ENCODE measurements at regions not wholly inside any gene's neighbourhood (a gene's known extent, or its start where the extent isn't known, plus 50 kb on each side); places are given as distances from the start of the nearest gene placed in this dataset.

DNA sequence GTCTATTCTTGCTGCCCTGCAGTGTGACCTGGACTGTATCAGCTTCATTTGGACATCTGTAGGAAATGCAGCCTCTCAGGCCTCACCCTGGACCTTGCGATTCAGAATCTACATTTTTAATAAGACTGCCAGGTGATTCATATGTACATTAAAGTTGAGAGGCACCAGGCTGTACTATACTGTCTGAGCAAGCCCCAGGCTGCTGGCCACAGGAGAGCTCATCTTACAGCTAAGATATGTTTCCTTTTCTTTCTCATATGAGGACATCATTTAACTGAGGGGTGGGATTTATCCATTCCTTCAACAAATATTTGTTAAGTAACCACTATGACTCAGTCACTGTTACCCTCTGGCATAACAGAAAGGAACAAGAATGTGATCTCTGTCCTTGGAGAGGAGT is 78.2 kb upstream of the GCFC2 start:
- Histone ChIP-seq H3K27me3 (no peaks in the 10 kb centered on the region), H3K9me2 (replicated peaks; ENCODE audit: insufficient read depth) (no peaks in the 10 kb centered on the region), H3K27ac (no peak overlapping the region), H3K4me2 (no peak overlapping the region), H3K4me3 (no peak overlapping the region), H4K20me1 (ENCODE audit: insufficient read depth, poor library complexity, severe bottlenecking) (no peaks in the 10 kb centered on the region), H3K9me3 (ENCODE audit: low read depth) (no peaks in the 10 kb centered on the region), H3K36me3 (replicated peaks; ENCODE audit: insufficient read depth, low read depth) (no peaks in the 10 kb centered on the region), H3K4me1 (ENCODE audit: insufficient read depth) (no peaks in the 10 kb centered on the region), H3K79me2 (no peaks in the 10 kb centered on the region), H2AFZ (no peak overlapping the region)
- DNase-seq (ENCODE audit: low spot score): no peak
- WGBS (ENCODE audit: low lambda C conversion rate, missing lambda C conversion rate): 68% methylated on average over 1 of the region's 1 CpG
- TF ChIP-seq, protein P1, sequence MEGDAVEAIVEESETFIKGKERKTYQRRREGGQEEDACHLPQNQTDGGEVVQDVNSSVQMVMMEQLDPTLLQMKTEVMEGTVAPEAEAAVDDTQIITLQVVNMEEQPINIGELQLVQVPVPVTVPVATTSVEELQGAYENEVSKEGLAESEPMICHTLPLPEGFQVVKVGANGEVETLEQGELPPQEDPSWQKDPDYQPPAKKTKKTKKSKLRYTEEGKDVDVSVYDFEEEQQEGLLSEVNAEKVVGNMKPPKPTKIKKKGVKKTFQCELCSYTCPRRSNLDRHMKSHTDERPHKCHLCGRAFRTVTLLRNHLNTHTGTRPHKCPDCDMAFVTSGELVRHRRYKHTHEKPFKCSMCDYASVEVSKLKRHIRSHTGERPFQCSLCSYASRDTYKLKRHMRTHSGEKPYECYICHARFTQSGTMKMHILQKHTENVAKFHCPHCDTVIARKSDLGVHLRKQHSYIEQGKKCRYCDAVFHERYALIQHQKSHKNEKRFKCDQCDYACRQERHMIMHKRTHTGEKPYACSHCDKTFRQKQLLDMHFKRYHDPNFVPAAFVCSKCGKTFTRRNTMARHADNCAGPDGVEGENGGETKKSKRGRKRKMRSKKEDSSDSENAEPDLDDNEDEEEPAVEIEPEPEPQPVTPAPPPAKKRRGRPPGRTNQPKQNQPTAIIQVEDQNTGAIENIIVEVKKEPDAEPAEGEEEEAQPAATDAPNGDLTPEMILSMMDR (IDR thresholded peaks at IDR 0.05; ENCODE audit: poor library complexity): no peak
- TF ChIP-seq EZH2 (IDR thresholded peaks at IDR 0.05; ENCODE audit: borderline replicate concordance) (no peak), EZH2phosphoT487 (IDR thresholded peaks at IDR 0.05; ENCODE audit: low read depth, severe bottlenecking, unreplicated experiment) (no peak)

DNA sequence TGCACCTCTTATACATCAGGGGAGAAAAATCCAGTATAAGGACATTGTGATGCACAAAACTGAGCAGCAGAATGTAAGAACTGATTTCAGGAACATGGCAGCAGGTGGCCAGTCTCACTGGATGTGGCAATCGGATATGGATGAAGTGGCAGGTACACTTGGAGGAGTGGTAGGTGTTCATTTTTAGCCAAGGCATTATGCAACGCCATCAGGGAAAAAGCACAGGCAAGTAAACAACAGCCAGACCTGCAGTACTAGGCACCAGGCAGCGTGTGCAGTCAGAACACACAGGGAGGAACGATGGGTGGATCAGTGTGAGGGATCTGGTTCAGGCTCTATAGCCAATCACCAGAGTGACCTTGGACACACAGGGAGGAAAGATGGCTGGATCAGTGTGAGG is 77.4 kb upstream of the GCFC2 start:
- no peaks in the 10 kb centered on the region for H4K20me1 ChIP-seq (ENCODE audit: insufficient read depth, poor library complexity, severe bottlenecking)
- WGBS (ENCODE audit: low lambda C conversion rate, missing lambda C conversion rate): 79% methylated on average over 4 of the region's 4 CpGs
- no peak overlapping the region for H3K4me3 ChIP-seq
- no peak overlapping the region for H3K4me2 ChIP-seq
- no peak overlapping the region for H2AFZ ChIP-seq
- no peaks in the 10 kb centered on the region for H3K36me3 ChIP-seq (replicated peaks; ENCODE audit: insufficient read depth, low read depth)
- no peaks in the 10 kb centered on the region for H3K9me3 ChIP-seq (ENCODE audit: low read depth)
- H3K79me2 ChIP-seq: no peaks in the 10 kb centered on the region
- DNase-seq (ENCODE audit: low spot score): no peak
- no peaks in the 10 kb centered on the region for H3K4me1 ChIP-seq (ENCODE audit: insufficient read depth)
- H3K27ac ChIP-seq: no peak overlapping the region
- no peaks in the 10 kb centered on the region for H3K27me3 ChIP-seq
- TF ChIP-seq EZH2phosphoT487 (IDR thresholded peaks at IDR 0.05; ENCODE audit: low read depth, severe bottlenecking, unreplicated experiment) (no peak), EZH2 (IDR thresholded peaks at IDR 0.05; ENCODE audit: borderline replicate concordance) (no peak)
- TF ChIP-seq, protein P1 (IDR thresholded peaks at IDR 0.05; ENCODE audit: poor library complexity): no peak
- no peaks in the 10 kb centered on the region for H3K9me2 ChIP-seq (replicated peaks; ENCODE audit: insufficient read depth)

DNA sequence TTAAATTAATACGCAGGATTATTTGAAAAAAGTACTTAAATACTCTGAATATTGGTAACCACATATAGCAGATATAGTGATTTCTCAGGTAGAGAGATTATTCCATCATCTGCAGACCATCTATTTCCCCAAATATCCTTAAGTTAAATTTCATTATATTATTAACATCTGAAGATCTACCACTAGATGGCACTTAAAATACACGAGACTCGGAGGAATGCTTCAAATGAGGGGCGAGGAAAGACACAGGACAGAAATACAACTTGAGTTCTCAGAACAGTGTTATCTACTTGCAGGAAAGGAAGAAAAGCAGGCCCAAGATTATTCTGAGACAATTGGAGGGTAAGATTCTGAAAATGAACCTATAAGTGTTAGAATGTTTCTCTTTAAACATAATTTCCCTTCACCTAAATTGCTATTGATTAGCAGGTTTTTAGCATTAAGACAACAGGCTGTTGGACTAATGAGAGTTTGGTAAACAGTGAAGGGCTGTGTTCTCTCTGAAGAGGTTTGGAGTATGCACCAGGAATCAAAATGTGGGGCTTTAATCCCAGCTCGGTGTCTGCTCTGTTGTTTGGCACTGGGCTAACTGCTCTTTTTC is 76.9 kb upstream of the GCFC2 start:
- H4K20me1 ChIP-seq (ENCODE audit: insufficient read depth, poor library complexity, severe bottlenecking): no peaks in the 10 kb centered on the region
- no peaks in the 10 kb centered on the region for H3K79me2 ChIP-seq
- no peaks in the 10 kb centered on the region for H3K36me3 ChIP-seq (replicated peaks; ENCODE audit: insufficient read depth, low read depth)
- DNase-seq (ENCODE audit: low spot score): peak; percentile 59
- H3K27me3 ChIP-seq: no peaks in the 10 kb centered on the region
- TF ChIP-seq EZH2 (IDR thresholded peaks at IDR 0.05; ENCODE audit: borderline replicate concordance): no peak
- TF ChIP-seq, protein P1 (IDR thresholded peaks at IDR 0.05; ENCODE audit: poor library complexity): peak; percentile 71
- H3K4me3 ChIP-seq: no peak overlapping the region
- H3K9me2 ChIP-seq (replicated peaks; ENCODE audit: insufficient read depth): no peaks in the 10 kb centered on the region
- H3K4me1 ChIP-seq (ENCODE audit: insufficient read depth): no peaks in the 10 kb centered on the region
- H2AFZ ChIP-seq: no peak overlapping the region
- no peak overlapping the region for H3K27ac ChIP-seq
- H3K4me2 ChIP-seq: no peak overlapping the region
- 17% methylated on average over 5 of the region's 5 CpGs for WGBS (ENCODE audit: low lambda C conversion rate, missing lambda C conversion rate)
- no peaks in the 10 kb centered on the region for H3K9me3 ChIP-seq (ENCODE audit: low read depth)

All from hepatocyte (in vitro differentiated cells).